Adrenal gland (tissue), 9 donors: ENCODE measurements at regions not wholly inside any gene's neighbourhood (a gene's known extent, or its start where the extent isn't known, plus 50 kb on each side); places are given as distances from the start of the nearest gene placed in this dataset.

Experiments
- DNase-seq, 7 donors: peaks; one replicate each; pipeline ENCODE4 v3.0.0-alpha.2; 2019 to 2020
- H3K27ac ChIP-seq, 5 donors: fragments of 200-600 bp; sonication (generic) in 4 of 5; 1 replicate in 3 of 5; 2 replicates in 2 of 5; pipeline versions ENCODE4 v1.5.1 to v1.8.0; 2016 to 2020; ENCODE audit warnings: mild to moderate bottlenecking in 1 of 5
- H3K27me3 ChIP-seq: fragments of 200-600 bp; 2 replicates; pipeline ENCODE4 v1.8.0; 2021
- H3K36me3 ChIP-seq, 2 donors: fragments of 200-600 bp; replicated peaks in 1 of 2; 1 replicate in 1 of 2; 2 replicates in 1 of 2; pipeline versions ENCODE4 v1.5.1 to v1.8.0; 2018 to 2022
- H3K4me1 ChIP-seq, 2 donors: fragments of 200-600 bp; replicated peaks in 1 of 2; 1 replicate in 1 of 2; 2 replicates in 1 of 2; pipeline versions ENCODE4 v1.5.1 to v1.8.0; 2018 to 2021
- H3K4me3 ChIP-seq, 4 donors: fragments of 200-600 bp; sonication (generic) in 3 of 4; one replicate each; pipeline ENCODE4 v1.5.1; 2016 to 2018
- H3K9me3 ChIP-seq, 3 donors: fragments of 200-600 bp; sonication (generic) in 1 of 3; replicated peaks in 1 of 3; 1 replicate in 2 of 3; 2 replicates in 1 of 3; pipeline versions ENCODE4 v1.5.1 to v1.8.0; 2016 to 2021
- POLR2A ChIP-seq, 2 donors: fragments of 450-650 bp; IDR thresholded peaks; one replicate each; pipeline ENCODE4 v1.6.1; 2017; ENCODE audit warnings: antibody characterized with exemption in 2 of 2, mild to moderate bottlenecking in 2 of 2, moderate library complexity in 1 of 2
- WGBS, 4 donors: extraction: QIAGEN DNeasy Blood & Tissue Kit in 2 of 4; methylation state at CpG; one replicate each; pipeline versions ENCODE4 v1.1.5 to v1.1.7; 2013 to 2017; 5-methylcytosine and 5-hydroxymethylcytosine counted together
- intact Hi-C, 2 donors: fragments of 100-400 bp; cut with DNase I; formaldehyde crosslinking; loops; one replicate each; pipeline versions ENCODE4 v1.14.1 to v1.15.0; 2022 to 2023
- TF ChIP-seq, protein P1 (sequence below), 6 experiments: fragments of 450-650 bp in 4 of 6; fragments of 200-600 bp in 2 of 6; sonication (generic) in 1 of 6; IDR thresholded peaks; 1 replicate in 5 of 6; 2 replicates in 1 of 6; pipeline versions ENCODE4 v1.5.1 to v1.8.0; 2016 to 2021; ENCODE audit warnings: antibody characterized with exemption in 6 of 6, mild to moderate bottlenecking in 2 of 6, moderate library complexity in 1 of 6
- donor health status: healthy with polysubstance abuse.
- donor health status: Bipolar disorder and iron deficiency.
- donor health status: DM: yes; HTN: yes; CAD: no.
- donor health status: DM: no; HTN: no; CAD: no.
- donor health status: DM: no; HTN: no; CAD: no.

DNA sequence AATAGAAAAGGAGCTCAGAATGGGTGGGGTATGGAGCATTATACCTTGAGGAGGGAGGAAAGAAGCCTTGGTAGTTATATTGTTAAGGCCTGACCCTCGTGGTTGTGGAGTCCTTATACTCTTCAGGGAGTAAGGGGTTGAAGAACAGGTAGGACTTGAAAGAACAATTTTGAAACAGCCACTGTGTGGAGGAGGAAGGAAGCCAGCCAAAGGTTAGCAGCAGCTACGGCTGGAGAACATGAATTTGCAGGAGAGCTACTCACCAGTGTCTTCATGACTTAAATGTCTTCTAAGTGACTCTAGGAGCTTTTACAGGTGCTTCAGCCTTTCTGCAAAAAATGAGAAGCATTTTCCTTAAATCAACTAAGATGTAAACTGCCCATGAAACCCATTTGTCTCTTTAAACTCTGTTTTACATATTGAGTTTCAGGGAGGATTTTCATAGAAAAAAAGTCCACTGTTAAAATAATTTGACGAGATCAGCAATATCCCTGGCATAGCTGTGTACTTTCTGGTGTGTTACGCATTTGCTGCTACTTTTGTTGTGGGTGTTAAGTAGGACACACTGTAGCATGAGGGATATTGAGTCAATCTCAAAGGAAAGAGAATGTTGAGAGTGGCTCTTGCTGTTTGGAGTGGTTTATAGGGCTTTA, 110.6 kb upstream of the ELL2 start:
- DNase-seq = no peak
- H3K27me3 ChIP-seq = no peaks in the 10 kb centered on the region
- H3K9me3 ChIP-seq = no peaks in the 10 kb centered on the region
- H3K27ac ChIP-seq = no peak overlapping the region
- H3K4me1 ChIP-seq = no peaks in the 10 kb centered on the region
- intact Hi-C loops = no loop called here
- TF ChIP-seq, protein P1, sequence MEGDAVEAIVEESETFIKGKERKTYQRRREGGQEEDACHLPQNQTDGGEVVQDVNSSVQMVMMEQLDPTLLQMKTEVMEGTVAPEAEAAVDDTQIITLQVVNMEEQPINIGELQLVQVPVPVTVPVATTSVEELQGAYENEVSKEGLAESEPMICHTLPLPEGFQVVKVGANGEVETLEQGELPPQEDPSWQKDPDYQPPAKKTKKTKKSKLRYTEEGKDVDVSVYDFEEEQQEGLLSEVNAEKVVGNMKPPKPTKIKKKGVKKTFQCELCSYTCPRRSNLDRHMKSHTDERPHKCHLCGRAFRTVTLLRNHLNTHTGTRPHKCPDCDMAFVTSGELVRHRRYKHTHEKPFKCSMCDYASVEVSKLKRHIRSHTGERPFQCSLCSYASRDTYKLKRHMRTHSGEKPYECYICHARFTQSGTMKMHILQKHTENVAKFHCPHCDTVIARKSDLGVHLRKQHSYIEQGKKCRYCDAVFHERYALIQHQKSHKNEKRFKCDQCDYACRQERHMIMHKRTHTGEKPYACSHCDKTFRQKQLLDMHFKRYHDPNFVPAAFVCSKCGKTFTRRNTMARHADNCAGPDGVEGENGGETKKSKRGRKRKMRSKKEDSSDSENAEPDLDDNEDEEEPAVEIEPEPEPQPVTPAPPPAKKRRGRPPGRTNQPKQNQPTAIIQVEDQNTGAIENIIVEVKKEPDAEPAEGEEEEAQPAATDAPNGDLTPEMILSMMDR (IDR thresholded peaks at IDR 0.05) = no peak
- TF ChIP-seq POLR2A (IDR thresholded peaks at IDR 0.05) = no peak
- WGBS, 4 donors = 50 to 71% (median 60%) methylated on average over 4 of the region's 4 CpGs
- no peaks in the 10 kb centered on the region for H3K36me3 ChIP-seq
- no peak overlapping the region for H3K4me3 ChIP-seq

DNA sequence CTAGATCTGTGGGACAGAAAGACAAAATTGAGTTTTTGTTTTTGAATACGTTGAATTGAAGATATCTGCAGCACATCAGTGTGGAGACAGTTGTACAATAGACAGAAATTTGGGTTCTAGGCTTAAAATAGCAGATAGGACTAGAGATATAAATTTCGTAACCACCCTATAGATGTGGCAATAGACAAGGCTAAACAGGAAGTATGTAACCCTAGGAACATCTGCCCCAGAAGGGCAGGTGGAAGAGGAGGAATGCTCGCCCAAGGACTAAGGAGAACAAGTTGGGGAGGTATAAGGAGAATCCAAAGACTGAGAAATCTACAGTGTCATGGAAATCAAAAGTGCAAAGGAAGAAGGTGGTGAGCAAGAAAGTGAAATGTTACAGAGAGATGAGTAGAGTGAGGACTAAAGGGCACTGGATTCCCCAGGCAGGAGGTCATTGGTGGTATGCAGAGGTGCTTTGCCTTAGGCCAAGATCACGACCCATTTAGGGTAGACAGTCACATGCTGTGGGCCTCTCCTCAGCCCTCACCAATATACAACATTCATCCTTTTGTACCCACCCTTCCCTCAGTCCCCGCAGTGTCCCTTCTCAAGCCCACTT, 109.1 kb upstream of the ELL2 start:
- no peaks in the 10 kb centered on the region for H3K9me3 ChIP-seq
- no peak for TF ChIP-seq POLR2A (IDR thresholded peaks at IDR 0.05)
- TF ChIP-seq, protein P1 (IDR thresholded peaks at IDR 0.05) = no peak
- H3K36me3 ChIP-seq = no peaks in the 10 kb centered on the region
- no peaks in the 10 kb centered on the region for H3K4me1 ChIP-seq
- no peak overlapping the region for H3K4me3 ChIP-seq
- intact Hi-C loops = no loop called here
- H3K27me3 ChIP-seq = no peaks in the 10 kb centered on the region
- no peak for DNase-seq
- WGBS, 4 donors = 71 to 82% (median 76%) methylated on average over 5 of the region's 5 CpGs
- H3K27ac ChIP-seq = no peak overlapping the region

DNA sequence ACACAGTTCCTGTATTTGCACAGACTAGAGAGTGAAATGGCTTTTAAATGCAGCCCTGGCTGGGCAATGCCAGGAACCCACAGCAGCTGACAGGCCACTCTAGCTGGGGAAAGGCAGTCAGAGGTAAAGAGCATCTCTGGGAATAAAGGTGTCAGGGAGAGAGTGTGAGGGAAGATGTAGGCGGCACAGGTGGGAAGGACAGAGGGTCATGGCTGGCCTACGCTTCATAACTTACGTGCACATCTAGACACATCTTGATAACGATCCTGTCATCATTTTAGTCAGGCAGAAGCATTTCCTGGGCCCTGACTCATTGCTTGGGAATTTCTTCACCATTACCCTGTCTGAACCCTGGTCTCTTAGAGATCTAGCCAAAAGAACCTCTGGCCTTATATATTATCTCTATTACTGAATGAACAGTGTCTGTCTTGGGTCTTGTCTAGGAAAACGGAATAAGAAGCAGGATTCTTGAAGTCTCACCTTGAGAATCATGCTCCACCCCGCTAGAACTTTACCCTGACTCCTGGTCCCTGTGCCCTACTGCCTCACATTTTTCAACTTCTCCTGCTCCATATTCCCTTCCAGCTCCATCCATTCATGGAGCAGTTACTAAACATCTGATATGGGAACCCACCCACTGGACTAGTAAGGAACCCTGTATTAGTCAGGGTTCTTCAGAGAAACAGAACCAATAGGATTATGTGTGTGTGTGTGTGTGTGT, 106.4 kb upstream of the ELL2 start:
- WGBS, 4 donors = 43 to 65% (median 53%) methylated on average over 6 of the region's 6 CpGs
- TF ChIP-seq, protein P1 (IDR thresholded peaks at IDR 0.05) = no peak
- TF ChIP-seq POLR2A (IDR thresholded peaks at IDR 0.05) = no peak
- intact Hi-C loops = no loop called here
- Histone ChIP-seq H3K27ac (no peak overlapping the region), H3K27me3 (no peaks in the 10 kb centered on the region), H3K4me1 (no peaks in the 10 kb centered on the region), H3K9me3 (no peaks in the 10 kb centered on the region), H3K36me3 (no peaks in the 10 kb centered on the region), H3K4me3 (no peak overlapping the region)
- DNase-seq = peak in 5 of 7 donors; percentile 15 to 61 (median 23)

DNA sequence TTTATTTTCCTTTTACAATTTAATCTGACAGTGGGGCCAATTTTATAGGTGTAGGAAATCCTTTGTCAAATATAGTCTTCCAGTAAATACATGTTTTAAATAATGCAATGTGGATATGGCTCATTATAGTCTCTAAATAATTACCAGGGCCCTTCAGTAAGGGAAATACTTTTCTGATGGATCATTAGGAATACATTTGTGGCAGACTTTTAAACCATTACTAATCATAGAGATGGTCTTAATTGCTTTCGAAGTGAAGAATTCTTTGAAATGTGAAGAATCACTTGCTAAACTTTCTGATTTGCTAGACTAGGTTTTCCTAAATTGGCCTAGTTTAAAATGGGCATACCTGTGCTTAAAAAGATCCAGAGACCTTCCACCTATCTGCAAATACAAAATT, 105.6 kb upstream of the ELL2 start:
- TF ChIP-seq, protein P1 (IDR thresholded peaks at IDR 0.05) = no peak
- no peak for TF ChIP-seq POLR2A (IDR thresholded peaks at IDR 0.05)
- WGBS, 4 donors = 84 to 100% (median 90%) methylated on average over 1 of the region's 1 CpG
- H3K9me3 ChIP-seq = no peaks in the 10 kb centered on the region
- H3K27me3 ChIP-seq = no peaks in the 10 kb centered on the region
- intact Hi-C loops = no loop called here
- no peaks in the 10 kb centered on the region for H3K36me3 ChIP-seq
- no peak overlapping the region for H3K4me3 ChIP-seq
- no peaks in the 10 kb centered on the region for H3K4me1 ChIP-seq
- no peak overlapping the region for H3K27ac ChIP-seq
- no peak for DNase-seq
